Spleen (tissue), 7 donors: ENCODE measurements at regions not wholly inside any gene's neighbourhood (a gene's known extent, or its start where the extent isn't known, plus 50 kb on each side); places are given as distances from the start of the nearest gene placed in this dataset.

Source experiments
- POLR2A ChIP-seq, 3 donors: fragments of 450-650 bp; IDR thresholded peaks; one replicate each; pipeline ENCODE4 v1.5.1; 2017; ENCODE audit warnings: antibody characterized with exemption in 3 of 3, mild to moderate bottlenecking in 1 of 3
- POLR2AphosphoS5 ChIP-seq, 3 donors: sonication (generic); formaldehyde crosslinking; IDR thresholded peaks; one replicate each; pipeline ENCODE4 v1.5.1; 2017; ENCODE audit warnings: antibody characterized with exemption in 3 of 3
- TF ChIP-seq, protein P1 (sequence below), 11 experiments: fragments of 200-600 bp in 7 of 11; fragments of 450-650 bp in 4 of 11; sonication (generic) in 4 of 11; IDR thresholded peaks in 8 of 11; conservative IDR thresholded peaks in 3 of 11; 1 replicate in 7 of 11; 2 replicates in 4 of 11; pipeline versions ENCODE4 v1.4.0 to v1.8.0; 2016 to 2021; ENCODE audit warnings: antibody characterized with exemption in 11 of 11, inconsistent platforms in 4 of 11, mild to moderate bottlenecking in 1 of 11
- donor health status: DM: no; HTN: no; CAD: no; lungs with moderate emphysema.
- donor health status: DM: no; HTN: no; CAD: no.
- donor health status: DM: no; HTN: no; CAD: no.

GRCh38 chr16:86354641-86355513, 155.4 kb upstream of the FOXF1 start:
- TF ChIP-seq, protein P1, sequence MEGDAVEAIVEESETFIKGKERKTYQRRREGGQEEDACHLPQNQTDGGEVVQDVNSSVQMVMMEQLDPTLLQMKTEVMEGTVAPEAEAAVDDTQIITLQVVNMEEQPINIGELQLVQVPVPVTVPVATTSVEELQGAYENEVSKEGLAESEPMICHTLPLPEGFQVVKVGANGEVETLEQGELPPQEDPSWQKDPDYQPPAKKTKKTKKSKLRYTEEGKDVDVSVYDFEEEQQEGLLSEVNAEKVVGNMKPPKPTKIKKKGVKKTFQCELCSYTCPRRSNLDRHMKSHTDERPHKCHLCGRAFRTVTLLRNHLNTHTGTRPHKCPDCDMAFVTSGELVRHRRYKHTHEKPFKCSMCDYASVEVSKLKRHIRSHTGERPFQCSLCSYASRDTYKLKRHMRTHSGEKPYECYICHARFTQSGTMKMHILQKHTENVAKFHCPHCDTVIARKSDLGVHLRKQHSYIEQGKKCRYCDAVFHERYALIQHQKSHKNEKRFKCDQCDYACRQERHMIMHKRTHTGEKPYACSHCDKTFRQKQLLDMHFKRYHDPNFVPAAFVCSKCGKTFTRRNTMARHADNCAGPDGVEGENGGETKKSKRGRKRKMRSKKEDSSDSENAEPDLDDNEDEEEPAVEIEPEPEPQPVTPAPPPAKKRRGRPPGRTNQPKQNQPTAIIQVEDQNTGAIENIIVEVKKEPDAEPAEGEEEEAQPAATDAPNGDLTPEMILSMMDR (IDR thresholded peaks at IDR 0.05 in 8 of 11, conservative IDR thresholded peaks at IDR 0.05 in 3 of 11), result no peak
- TF ChIP-seq POLR2A (IDR thresholded peaks at IDR 0.05) (no peak), POLR2AphosphoS5 (IDR thresholded peaks at IDR 0.05) (no peak)
